Renal cortical epithelial cell (primary cell): ENCODE measurements at regions not wholly inside any gene's neighbourhood (a gene's known extent, or its start where the extent isn't known, plus 50 kb on each side); places are given as distances from the start of the nearest gene placed in this dataset.

Experiments
- DNase-seq: peaks from one replicate; pipeline ENCODE4 v3.0.0-alpha.2; 2011; ENCODE audit warnings: low read depth

GRCh38 chr20:60895363-60896079 lies 356.5 kb upstream of the CDH4 start:
- DNase-seq: no peak

GRCh38 chr20:60897976-60898375 lies 354.1 kb upstream of the CDH4 start:
- DNase-seq: no peak

GRCh38 chr20:60899320-60899719 lies 352.7 kb upstream of the CDH4 start:
- DNase-seq: no peak

- no peak for DNase-seq
These were observed 351.4 kb upstream of the CDH4 start for GRCh38 chr20:60900618-60901017.

GRCh38 chr20:60901831-60902230 lies 350.2 kb upstream of the CDH4 start:
- no peak for DNase-seq

- DNase-seq: no peak
These were observed 348.6 kb upstream of the CDH4 start for GRCh38 chr20:60903325-60903971.

GRCh38 chr20:60904730-60905129 lies 347.3 kb upstream of the CDH4 start:
- no peak for DNase-seq

- DNase-seq: no peak
These were observed 346.1 kb upstream of the CDH4 start for GRCh38 chr20:60905919-60906318.

- DNase-seq: no peak
These were observed 345.5 kb upstream of the CDH4 start for GRCh38 chr20:60906555-60906954.

- no peak for DNase-seq
These were observed 338.8 kb upstream of the CDH4 start for GRCh38 chr20:60913298-60913697.

- no peak for DNase-seq
These were observed 330.9 kb upstream of the CDH4 start for GRCh38 chr20:60921022-60921622.

- DNase-seq: no peak
These were observed 325.2 kb upstream of the CDH4 start for GRCh38 chr20:60926831-60927230.

GRCh38 chr20:60928341-60928740 lies 323.7 kb upstream of the CDH4 start:
- no peak for DNase-seq

GRCh38 chr20:60930023-60930790 lies 321.9 kb upstream of the CDH4 start:
- DNase-seq: no peak

- DNase-seq: no peak
These were observed 320.4 kb upstream of the CDH4 start for GRCh38 chr20:60931696-60932095.

GRCh38 chr20:60934724-60935123 lies 317.3 kb upstream of the CDH4 start:
- no peak for DNase-seq

GRCh38 chr20:60935971-60936370 lies 316.1 kb upstream of the CDH4 start:
- no peak for DNase-seq

GRCh38 chr20:60937585-60937984 lies 314.5 kb upstream of the CDH4 start:
- DNase-seq: no peak

GRCh38 chr20:60941379-60941778 lies 310.7 kb upstream of the CDH4 start:
- DNase-seq: no peak

GRCh38 chr20:60947819-60948218 lies 304.2 kb upstream of the CDH4 start:
- no peak for DNase-seq

- DNase-seq: no peak
These were observed 303.8 kb upstream of the CDH4 start for GRCh38 chr20:60948224-60948623.

GRCh38 chr20:60950561-60950960 lies 301.5 kb upstream of the CDH4 start:
- no peak for DNase-seq

GRCh38 chr20:60950974-60951373 lies 301.1 kb upstream of the CDH4 start:
- DNase-seq: no peak
